ENCODE measurements at regions not wholly inside any gene's neighbourhood (a gene's known extent, or its start where the extent isn't known, plus 50 kb on each side); places are given as distances from the start of the nearest gene placed in this dataset.

DNA sequence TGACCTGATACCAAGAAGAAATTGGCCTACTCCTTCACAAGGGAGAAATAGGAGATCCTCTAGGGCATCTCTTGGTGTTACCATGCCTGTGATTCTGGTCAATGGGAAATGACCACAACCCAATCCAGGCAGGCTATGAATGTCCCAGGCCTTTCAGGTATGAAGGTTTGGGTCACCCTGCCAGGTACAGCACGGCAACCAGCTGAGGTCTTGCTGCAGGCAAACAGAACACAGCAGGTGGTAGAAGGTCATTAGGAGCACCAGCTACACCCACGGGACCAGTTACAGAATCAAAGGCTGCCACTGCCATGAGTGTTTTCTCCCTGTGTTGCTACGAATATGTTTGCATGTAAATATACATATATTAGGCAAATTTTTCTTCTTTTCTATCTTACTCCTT lies 202.3 kb downstream of the ERMARD start:
- FAIRE-seq (no peak), DNase-seq (ENCODE audit: insufficient read length, low spot score) (no peak)
- no peak for TF ChIP-seq POLR2A (IDR thresholded peaks at IDR 0.05; ENCODE audit: low read depth, low read length)

DNA sequence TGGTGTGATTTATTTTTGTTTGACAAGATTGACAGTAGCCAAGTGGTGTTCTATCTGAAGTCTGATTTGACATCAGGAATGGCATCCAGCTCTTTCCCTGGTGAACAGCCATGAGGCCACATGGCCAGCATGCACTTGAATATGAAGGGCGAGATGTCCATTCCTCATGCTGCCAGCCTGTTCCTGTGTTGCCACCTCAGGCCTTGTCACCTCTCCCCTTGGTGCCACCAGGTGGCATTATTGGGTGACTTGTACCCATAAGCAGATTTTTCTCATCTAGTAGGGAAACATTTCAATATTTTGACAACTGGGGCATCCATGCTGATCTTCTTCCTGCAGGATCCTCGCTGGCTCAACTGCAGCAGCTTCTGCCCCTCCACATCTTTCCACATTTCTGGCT lies 199.1 kb downstream of the ERMARD start:
- FAIRE-seq (no peak), DNase-seq (ENCODE audit: insufficient read length, low spot score) (no peak)
- TF ChIP-seq POLR2A (IDR thresholded peaks at IDR 0.05; ENCODE audit: low read depth, low read length) = no peak

DNA sequence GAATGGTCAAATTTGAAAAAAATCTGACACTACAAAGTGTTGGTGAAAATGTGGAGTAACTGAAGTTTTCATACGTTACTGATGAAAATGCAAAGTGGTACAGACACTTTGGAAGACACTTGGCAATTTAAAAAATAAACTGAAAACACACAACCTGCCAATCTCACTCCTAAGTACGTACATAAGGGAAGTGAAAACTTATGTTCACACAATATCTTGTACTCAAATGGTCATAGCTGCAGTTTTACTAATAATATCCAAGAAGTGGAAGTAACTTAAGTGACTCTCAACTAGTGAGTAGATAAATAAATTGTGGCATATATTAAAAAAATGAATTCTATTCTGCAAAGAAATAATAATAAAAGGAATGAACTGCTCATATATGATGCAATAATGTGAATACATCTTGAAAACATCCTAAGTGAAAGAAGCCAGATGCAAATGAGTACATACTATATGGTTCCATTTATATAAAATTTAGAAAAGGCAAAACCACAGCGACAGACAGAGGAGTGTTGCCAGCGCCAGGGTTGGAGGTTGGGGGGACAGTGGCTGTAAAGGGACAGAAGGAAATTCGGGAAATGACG lies 198.2 kb downstream of the ERMARD start:
- FAIRE-seq = no peak
- TF ChIP-seq POLR2A (IDR thresholded peaks at IDR 0.05; ENCODE audit: low read depth, low read length) = no peak
- DNase-seq (ENCODE audit: insufficient read length, low spot score) = no peak

DNA sequence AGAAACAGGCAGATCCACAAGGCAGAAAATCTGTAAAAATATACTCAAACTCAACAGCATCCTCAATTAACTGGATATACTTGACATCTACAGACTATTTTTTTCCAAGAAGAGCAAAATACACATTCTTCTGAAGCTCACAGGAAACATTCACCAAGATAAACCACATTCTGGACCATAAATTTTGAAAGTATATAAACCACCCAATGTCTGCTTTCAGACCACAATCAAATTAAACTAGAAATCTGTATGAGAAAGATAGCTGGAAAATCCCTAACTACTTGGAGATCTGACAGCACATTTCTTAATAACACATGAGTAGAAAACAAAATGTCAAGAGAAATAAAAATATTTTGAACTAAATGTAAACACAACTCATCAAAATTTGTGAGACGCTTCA lies 195.5 kb downstream of the ERMARD start:
- FAIRE-seq = no peak
- no peak for DNase-seq (ENCODE audit: insufficient read length, low spot score)
- TF ChIP-seq POLR2A (IDR thresholded peaks at IDR 0.05; ENCODE audit: low read depth, low read length) = no peak

DNA sequence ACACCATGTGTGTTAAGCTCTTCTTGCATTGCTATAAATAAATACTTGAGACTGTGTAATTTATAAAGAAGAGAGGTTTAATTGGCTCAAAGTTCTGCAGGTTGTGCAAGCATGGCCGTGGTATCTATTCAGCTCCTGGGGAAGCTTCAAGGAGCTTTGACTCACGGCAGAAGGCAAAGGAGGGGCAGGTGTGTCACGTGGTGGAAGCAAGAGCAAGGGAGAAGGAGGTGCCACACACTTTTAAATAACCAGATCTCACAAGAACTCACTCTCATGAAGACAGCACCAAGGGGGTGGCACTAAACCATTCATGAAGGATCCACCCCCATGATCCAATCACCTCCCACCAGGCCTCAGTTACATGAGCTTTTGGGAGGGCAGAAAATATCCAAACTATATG lies 193.7 kb downstream of the ERMARD start:
- DNase-seq (ENCODE audit: insufficient read length, low spot score) (no peak), FAIRE-seq (no peak)
- TF ChIP-seq POLR2A (IDR thresholded peaks at IDR 0.05; ENCODE audit: low read depth, low read length) = no peak

DNA sequence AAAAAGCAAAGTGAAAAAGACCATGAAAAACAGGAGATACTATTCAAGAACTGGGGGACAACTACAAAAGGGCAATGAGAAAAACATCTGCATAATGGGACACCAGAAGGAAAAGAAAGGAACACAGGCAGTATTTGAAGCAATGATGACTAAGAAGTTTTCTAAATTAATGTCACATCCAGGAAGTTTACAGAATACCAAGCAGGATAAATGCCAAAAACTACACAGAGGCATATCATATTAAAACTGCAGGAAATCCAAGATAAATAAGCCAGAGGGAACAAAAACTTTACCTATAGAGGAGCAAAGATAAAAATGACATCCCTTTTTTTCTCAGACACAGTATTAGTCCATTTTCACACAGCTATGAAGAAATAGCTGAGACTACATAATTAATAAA lies 193.0 kb downstream of the ERMARD start:
- DNase-seq (ENCODE audit: insufficient read length, low spot score) = no peak
- no peak for FAIRE-seq
- TF ChIP-seq POLR2A (IDR thresholded peaks at IDR 0.05; ENCODE audit: low read depth, low read length) = no peak

DNA sequence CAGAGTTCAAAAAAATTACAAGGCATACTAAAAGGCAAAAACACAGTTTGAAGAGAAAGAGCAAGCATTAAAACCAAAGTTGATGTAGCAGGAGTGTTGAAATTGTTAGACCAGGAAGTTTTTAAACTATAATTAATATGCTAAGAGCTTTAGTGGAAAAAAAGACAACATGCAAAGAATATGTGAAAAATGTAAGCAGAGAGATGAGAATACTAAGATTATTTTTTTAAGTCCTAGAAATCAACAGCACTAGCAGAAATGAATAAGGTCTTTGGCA lies 192.6 kb downstream of the ERMARD start:
- no peak for TF ChIP-seq POLR2A (IDR thresholded peaks at IDR 0.05; ENCODE audit: low read depth, low read length)
- FAIRE-seq (no peak), DNase-seq (ENCODE audit: insufficient read length, low spot score) (no peak)

DNA sequence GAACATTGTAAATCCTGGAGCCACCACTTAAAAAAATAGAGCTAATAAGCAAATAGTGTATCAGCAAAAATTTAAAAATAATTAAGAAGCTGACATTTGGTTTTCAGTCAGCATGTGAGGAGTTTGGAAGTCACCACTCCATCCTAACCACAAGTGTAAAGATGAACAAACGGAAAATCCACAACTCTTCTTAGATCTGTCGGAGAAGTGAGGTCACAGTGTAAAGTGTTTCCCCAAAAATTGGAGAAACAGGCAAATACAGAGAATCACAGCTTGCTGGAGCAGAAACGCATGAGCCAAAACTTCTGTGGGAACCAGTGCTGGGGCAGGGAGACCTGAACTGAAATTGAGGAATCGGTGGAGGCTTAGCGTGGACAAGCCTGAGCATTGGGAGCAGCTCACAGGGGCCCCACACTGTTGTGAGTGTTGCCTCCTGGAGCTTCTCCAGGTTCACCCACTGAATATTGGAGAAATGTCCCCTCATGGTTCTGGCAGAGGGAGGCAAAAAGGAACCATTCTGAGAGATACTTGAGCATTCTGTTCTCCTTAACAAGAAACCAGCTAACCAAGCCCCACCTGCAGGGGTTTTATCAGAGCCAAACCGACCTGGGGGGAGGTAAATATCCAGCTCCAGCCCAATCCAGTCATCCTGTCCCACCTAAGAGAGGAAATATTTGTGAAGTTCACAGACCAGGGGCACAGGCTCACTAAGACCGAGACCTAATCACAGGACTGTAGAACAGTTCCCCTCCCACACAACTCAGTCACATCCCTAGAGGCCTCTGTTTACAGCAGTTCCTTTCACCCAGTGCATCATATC lies 192.0 kb downstream of the ERMARD start:
- FAIRE-seq = no peak
- TF ChIP-seq POLR2A (IDR thresholded peaks at IDR 0.05; ENCODE audit: low read depth, low read length) = no peak
- DNase-seq (ENCODE audit: insufficient read length, low spot score) = no peak

DNA sequence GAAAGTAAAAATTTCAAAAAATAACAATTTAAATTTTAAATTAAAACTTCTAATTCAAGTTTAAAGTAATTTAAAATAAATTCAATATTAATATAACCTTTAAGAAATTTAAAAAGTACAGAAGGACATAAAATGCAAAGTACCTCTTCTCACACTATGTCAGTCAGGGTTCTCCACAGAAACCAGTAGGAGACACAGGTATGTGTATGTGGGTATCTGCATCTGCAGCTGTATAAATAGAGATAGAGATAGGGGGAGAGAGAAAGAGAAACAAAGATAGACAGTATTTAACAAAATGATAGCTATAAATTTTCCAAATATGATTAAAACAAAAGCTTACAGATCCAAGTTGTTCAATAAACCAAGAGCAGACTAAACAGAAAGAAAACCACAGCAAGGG lies 190.8 kb downstream of the ERMARD start:
- DNase-seq (ENCODE audit: insufficient read length, low spot score) = no peak
- no peak for TF ChIP-seq POLR2A (IDR thresholded peaks at IDR 0.05; ENCODE audit: low read depth, low read length)
- FAIRE-seq = no peak

DNA sequence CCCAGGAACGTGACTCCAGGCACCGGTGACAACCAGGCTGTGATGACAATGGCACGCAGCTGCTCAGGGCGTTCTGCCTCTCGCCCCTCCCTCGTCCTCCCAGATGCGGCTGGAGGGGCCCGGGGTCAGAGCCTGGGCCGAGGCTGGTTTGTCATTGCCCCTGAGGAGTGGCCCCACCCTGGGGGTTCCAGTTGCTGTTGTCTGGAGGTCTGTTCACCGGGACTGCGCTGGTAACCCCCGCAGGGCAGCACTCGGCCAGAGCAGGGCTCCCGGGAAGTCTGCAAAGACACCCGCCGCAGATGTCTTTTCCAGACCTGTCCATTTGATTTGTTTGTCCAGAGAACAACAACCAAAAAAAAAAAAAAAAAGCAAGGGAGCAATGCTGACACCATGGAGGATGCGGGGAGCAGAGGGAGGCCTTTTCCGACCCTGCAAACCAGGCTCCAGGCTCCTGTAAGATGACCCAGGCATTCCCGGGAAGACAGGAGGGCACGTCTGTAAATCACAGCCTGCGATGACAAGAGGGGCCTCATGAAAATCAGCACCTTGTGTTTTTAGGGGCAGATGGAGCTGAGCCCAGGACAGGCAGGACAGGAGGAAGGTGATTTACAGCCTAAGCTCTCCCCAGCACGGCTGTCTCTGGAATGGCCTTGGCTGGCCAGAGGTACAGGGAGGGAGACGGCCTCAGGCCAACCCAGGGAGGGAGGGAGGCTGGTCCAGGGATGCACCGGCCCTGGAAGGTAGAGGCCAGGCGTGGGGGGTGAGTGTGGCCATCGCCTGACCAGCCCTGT lies 189.3 kb downstream of the ERMARD start:
- no peak for TF ChIP-seq POLR2A (IDR thresholded peaks at IDR 0.05; ENCODE audit: low read depth, low read length)
- FAIRE-seq = no peak
- no peak for DNase-seq (ENCODE audit: insufficient read length, low spot score)

DNA sequence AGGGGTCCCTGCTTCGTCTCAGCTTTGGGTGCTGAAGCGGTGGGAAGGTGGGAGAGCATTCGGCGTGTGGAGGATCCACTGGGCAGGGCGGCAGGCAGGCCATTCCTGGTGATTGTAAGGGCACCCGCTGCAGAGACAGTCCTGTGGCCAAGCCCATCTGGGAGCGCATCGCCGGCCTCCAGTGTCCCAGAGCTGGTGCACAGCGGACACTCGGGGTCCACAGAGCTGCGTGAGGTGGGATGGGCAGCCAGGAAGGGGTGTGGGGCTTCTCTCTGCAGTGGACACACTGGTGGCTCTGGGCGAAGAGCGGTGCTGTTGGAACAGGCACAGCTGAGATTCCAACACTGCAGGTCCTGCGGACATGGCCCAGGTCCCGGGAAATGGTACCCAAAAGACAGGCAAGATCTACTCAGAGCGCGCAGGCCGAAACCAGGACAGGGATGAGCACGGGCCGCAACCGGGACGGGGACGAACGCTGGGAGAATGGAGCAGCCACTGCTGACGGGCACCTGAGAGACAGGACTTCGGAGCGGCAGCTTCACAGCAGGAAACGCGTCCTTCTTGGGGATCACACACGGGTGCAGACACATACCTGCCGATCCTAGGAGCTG lies 188.2 kb downstream of the ERMARD start:
- DNase-seq (ENCODE audit: insufficient read length, low spot score) (no peak), FAIRE-seq (no peak)
- TF ChIP-seq POLR2A (IDR thresholded peaks at IDR 0.05; ENCODE audit: low read depth, low read length) = no peak

DNA sequence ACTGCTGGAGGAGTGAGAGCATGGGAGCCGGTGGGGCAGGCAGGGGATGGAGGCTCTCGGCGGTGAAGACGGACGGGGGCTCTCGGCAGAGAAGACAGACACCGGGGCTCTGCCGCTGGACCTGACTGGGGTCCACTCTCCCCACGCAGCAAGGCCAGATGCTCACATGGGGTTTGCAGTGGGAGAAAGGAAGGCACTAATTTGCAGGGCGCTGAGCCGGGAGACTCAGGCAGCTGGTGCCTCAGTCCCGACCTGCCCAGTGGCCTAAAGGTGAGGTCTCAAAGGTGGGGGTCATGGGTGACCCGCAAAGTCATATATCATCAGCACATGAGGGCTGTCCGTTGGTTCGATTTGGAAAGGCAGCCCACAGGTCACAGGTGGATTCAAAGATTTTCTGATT lies 187.3 kb downstream of the ERMARD start:
- DNase-seq (ENCODE audit: insufficient read length, low spot score) = no peak
- no peak for FAIRE-seq
- no peak for TF ChIP-seq POLR2A (IDR thresholded peaks at IDR 0.05; ENCODE audit: low read depth, low read length)

DNA sequence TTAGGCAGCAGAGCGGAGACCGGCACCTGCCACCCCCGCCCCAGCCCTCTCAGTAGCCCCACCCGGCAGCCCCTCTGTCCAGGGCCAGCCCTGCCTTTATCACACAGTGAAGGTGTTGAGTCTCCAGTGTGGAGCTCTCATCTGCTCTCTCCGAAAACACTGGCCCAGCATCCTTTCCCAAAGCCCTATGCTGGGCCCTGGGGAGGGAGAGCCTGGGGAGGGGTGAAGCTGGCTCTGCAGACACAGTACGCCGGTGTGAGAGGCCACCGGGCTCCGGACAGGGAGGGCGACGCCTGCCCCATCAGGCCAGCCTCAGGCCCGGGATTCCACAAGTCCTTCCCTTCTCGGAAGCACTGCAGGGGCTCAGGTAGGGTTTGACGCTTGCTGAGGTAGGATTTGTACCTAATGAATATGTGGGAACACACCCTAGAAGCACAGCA lies 186.9 kb downstream of the ERMARD start:
- DNase-seq (ENCODE audit: insufficient read length, low spot score) = no peak
- no peak for TF ChIP-seq POLR2A (IDR thresholded peaks at IDR 0.05; ENCODE audit: low read depth, low read length)
- FAIRE-seq = no peak
